ENCODE measurements at regions not wholly inside any gene's neighbourhood (a gene's known extent, or its start where the extent isn't known, plus 50 kb on each side); places are given as distances from the start of the nearest gene placed in this dataset.
"Not testable (repeated sequence)": the region's sequence is repeated elsewhere in the genome, so short reads cannot be mapped to it uniquely, and the experiment has no call there.

GRCh38 chr1:222384531-222384930 is 163.4 kb downstream of the HHIPL2 start:
- DNase-seq: no peak
- H3K4me1 ChIP-seq: no peaks in the 10 kb centered on the region
- H3K9me3 ChIP-seq: no peaks in the 10 kb centered on the region
- H3K36me3 ChIP-seq (replicated peaks in 1 of 2; ENCODE audit: insufficient read depth in 1 of 2, low read depth in 2 of 2): no peaks in the 10 kb centered on the region
- no peak overlapping the region for H3K27ac ChIP-seq
- intact Hi-C loops (cut with DNase I): no loop called here
- no peak overlapping the region for H3K4me3 ChIP-seq
- ATAC-seq: no peak
- H3K27me3 ChIP-seq: no peaks in the 10 kb centered on the region
- TF ChIP-seq POLR2A (IDR thresholded peaks at IDR 0.05): no peak
- TF ChIP-seq, protein P1, sequence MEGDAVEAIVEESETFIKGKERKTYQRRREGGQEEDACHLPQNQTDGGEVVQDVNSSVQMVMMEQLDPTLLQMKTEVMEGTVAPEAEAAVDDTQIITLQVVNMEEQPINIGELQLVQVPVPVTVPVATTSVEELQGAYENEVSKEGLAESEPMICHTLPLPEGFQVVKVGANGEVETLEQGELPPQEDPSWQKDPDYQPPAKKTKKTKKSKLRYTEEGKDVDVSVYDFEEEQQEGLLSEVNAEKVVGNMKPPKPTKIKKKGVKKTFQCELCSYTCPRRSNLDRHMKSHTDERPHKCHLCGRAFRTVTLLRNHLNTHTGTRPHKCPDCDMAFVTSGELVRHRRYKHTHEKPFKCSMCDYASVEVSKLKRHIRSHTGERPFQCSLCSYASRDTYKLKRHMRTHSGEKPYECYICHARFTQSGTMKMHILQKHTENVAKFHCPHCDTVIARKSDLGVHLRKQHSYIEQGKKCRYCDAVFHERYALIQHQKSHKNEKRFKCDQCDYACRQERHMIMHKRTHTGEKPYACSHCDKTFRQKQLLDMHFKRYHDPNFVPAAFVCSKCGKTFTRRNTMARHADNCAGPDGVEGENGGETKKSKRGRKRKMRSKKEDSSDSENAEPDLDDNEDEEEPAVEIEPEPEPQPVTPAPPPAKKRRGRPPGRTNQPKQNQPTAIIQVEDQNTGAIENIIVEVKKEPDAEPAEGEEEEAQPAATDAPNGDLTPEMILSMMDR (IDR thresholded peaks at IDR 0.05): no peak

- H3K36me3 ChIP-seq (replicated peaks in 1 of 2; ENCODE audit: insufficient read depth in 1 of 2, low read depth in 2 of 2): no peaks in the 10 kb centered on the region
- H3K4me3 ChIP-seq: no peak overlapping the region
- TF ChIP-seq, protein P1 (IDR thresholded peaks at IDR 0.05): no peak
- no peak for TF ChIP-seq POLR2A (IDR thresholded peaks at IDR 0.05)
- H3K4me1 ChIP-seq: no peaks in the 10 kb centered on the region
- H3K27me3 ChIP-seq: no peaks in the 10 kb centered on the region
- no peak for DNase-seq
- intact Hi-C loops (cut with DNase I): no loop called here
- H3K27ac ChIP-seq: no peak overlapping the region
- WGBS, 2 donors: 41 to 70% methylated on average over 3 of the region's 3 CpGs
- H3K9me3 ChIP-seq: no peaks in the 10 kb centered on the region
- ATAC-seq: no peak
These were observed 165.7 kb downstream of the HHIPL2 start for GRCh38 chr1:222382171-222382570.

GRCh38 chr1:222377428-222378088 is 170.3 kb downstream of the HHIPL2 start:
- TF ChIP-seq, protein P1 (IDR thresholded peaks at IDR 0.05): no peak
- TF ChIP-seq POLR2A (IDR thresholded peaks at IDR 0.05): no peak
- Histone ChIP-seq H3K9me3 (no peaks in the 10 kb centered on the region), H3K27ac (no peak overlapping the region), H3K36me3 (replicated peaks in 1 of 2; ENCODE audit: insufficient read depth in 1 of 2, low read depth in 2 of 2) (no peaks in the 10 kb centered on the region), H3K4me3 (no peak overlapping the region), H3K27me3 (no peaks in the 10 kb centered on the region), H3K4me1 (no peaks in the 10 kb centered on the region)
- intact Hi-C loops (cut with DNase I): no loop called here
- WGBS, 2 donors: 55 to 68% methylated on average over 6 of the region's 6 CpGs
- DNase-seq: no peak
- ATAC-seq: no peak

DNA sequence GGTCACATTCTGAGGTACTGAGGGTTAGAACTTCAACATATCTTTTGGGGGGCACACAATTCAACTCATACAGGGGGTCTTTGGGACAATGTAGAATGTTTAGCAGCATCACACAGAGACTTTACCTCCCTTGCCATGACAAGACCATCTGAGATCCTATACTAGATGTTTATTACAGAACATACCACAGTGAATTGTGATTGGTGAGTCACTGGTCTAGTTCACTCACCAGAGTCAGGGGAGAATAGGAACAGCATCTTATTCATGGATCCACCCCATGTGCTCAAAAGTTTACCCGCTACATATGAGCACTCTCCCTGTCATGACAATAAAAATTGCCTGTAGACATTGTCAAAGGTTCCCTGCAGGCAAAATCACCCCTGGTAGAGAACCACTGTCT is 171.1 kb downstream of the HHIPL2 start:
- DNase-seq; H3K27me3 ChIP-seq; H3K36me3 ChIP-seq (replicated peaks in 1 of 2; ENCODE audit: insufficient read depth in 1 of 2, low read depth in 2 of 2); intact Hi-C loops (cut with DNase I); ATAC-seq; H3K9me3 ChIP-seq; H3K27ac ChIP-seq; H3K4me1 ChIP-seq; H3K4me3 ChIP-seq: not testable (repeated sequence)
- 88 to 96% methylated on average over 1 of the region's 1 CpG for WGBS, 2 donors

- Histone ChIP-seq H3K9me3 (no peaks in the 10 kb centered on the region), H3K27ac (no peak overlapping the region), H3K36me3 (replicated peaks in 1 of 2; ENCODE audit: insufficient read depth in 1 of 2, low read depth in 2 of 2) (no peaks in the 10 kb centered on the region), H3K27me3 (no peaks in the 10 kb centered on the region), H3K4me1 (no peaks in the 10 kb centered on the region), H3K4me3 (no peak overlapping the region)
- DNase-seq (no peak), ATAC-seq (no peak)
- intact Hi-C loops (cut with DNase I): no loop called here
- TF ChIP-seq POLR2A (IDR thresholded peaks at IDR 0.05): no peak
- TF ChIP-seq, protein P1 (IDR thresholded peaks at IDR 0.05): no peak
- 97 to 100% methylated on average over 2 of the region's 2 CpGs for WGBS, 2 donors
These were observed 172.2 kb downstream of the HHIPL2 start for GRCh38 chr1:222375701-222376100.
